H9 (cell line): ENCODE measurements at regions not wholly inside any gene's neighbourhood (a gene's known extent, or its start where the extent isn't known, plus 50 kb on each side); places are given as distances from the start of the nearest gene placed in this dataset.

ENCODE experiments used
- DNase-seq: peaks from one replicate; pipeline ENCODE4 v3.0.0-alpha.2; 2017
- H2AFZ ChIP-seq: one replicate; pipeline ENCODE4 v1.6.1; 2013; ENCODE audit warnings: mild to moderate bottlenecking, low read length, control low read depth, moderate library complexity
- H2AK5ac ChIP-seq: 2 replicates; pipeline ENCODE4 v1.6.1; 2013; ENCODE audit warnings: low read length, control low read depth, mixed read lengths; ENCODE audit not compliant: insufficient read length
- H2BK120ac ChIP-seq: one replicate; pipeline ENCODE4 v1.6.1; 2013; ENCODE audit warnings: low read depth, mild to moderate bottlenecking, low read length, control low read depth, inconsistent platforms; ENCODE audit not compliant: poor library complexity, severe bottlenecking
- H2BK12ac ChIP-seq: 2 replicates; pipeline ENCODE4 v1.6.1; 2013; ENCODE audit warnings: low read length, control low read depth, mixed read lengths, low read depth; ENCODE audit not compliant: insufficient read length
- H2BK15ac ChIP-seq: 2 replicates; pipeline ENCODE4 v1.6.1; 2013; ENCODE audit warnings: low read depth, low read length, control low read depth
- H2BK20ac ChIP-seq: one replicate; pipeline ENCODE4 v1.6.1; 2013; ENCODE audit warnings: low read depth, mild to moderate bottlenecking, low read length, control low read depth, inconsistent platforms; ENCODE audit not compliant: poor library complexity, severe bottlenecking
- H2BK5ac ChIP-seq: 2 replicates; pipeline ENCODE4 v1.6.1; 2013; ENCODE audit warnings: low read length, control low read depth, mixed read lengths; ENCODE audit not compliant: insufficient read length
- H3K14ac ChIP-seq: 2 replicates; pipeline ENCODE4 v1.6.1; 2013; ENCODE audit warnings: low read length, control low read depth; ENCODE audit not compliant: insufficient read depth
- H3K18ac ChIP-seq: 2 replicates; pipeline ENCODE4 v1.6.1; 2013; ENCODE audit warnings: low read depth, mild to moderate bottlenecking, mixed read lengths, low read length, control low read depth; ENCODE audit not compliant: insufficient read length
- H3K23ac ChIP-seq: 2 replicates; pipeline ENCODE4 v1.6.1; 2013; ENCODE audit warnings: low read length, control low read depth, mixed read lengths, low read depth; ENCODE audit not compliant: insufficient read length
- H3K23me2 ChIP-seq: 2 replicates; pipeline ENCODE4 v1.6.1; 2013; ENCODE audit warnings: low read depth, mild to moderate bottlenecking, mixed read lengths, low read length, control low read depth; ENCODE audit not compliant: insufficient read length, poor library complexity, severe bottlenecking
- H3K27ac ChIP-seq: 2 replicates; pipeline ENCODE4 v1.5.1; 2013; ENCODE audit warnings: low read length, control low read depth, mixed read lengths, low read depth; ENCODE audit not compliant: insufficient read length
- H3K27me3 ChIP-seq: 2 replicates; pipeline ENCODE4 v1.6.1; 2013; ENCODE audit warnings: low read length, control low read depth, inconsistent platforms; ENCODE audit not compliant: insufficient read depth
- H3K4ac ChIP-seq: 2 replicates; pipeline ENCODE4 v1.6.1; 2013; ENCODE audit warnings: low read depth, mild to moderate bottlenecking, control low read depth, inconsistent platforms, low read length, moderate library complexity
- H3K4me1 ChIP-seq: 2 replicates; pipeline ENCODE4 v1.6.1; 2013; ENCODE audit warnings: low read length, control low read depth, inconsistent platforms; ENCODE audit not compliant: insufficient read depth
- H3K4me2 ChIP-seq: 2 replicates; pipeline ENCODE4 v1.6.1; 2013; ENCODE audit warnings: low read length, control low read depth, mixed read lengths; ENCODE audit not compliant: insufficient read length, insufficient read depth
- H3K56ac ChIP-seq: 2 replicates; pipeline ENCODE4 v1.6.1; 2013; ENCODE audit warnings: low read depth, mild to moderate bottlenecking, mixed read lengths, low read length, control low read depth; ENCODE audit not compliant: insufficient read length
- H3K79me1 ChIP-seq: 2 replicates; pipeline ENCODE4 v1.6.1; 2013; ENCODE audit warnings: low read depth, mild to moderate bottlenecking, moderate library complexity, low read length, control low read depth, inconsistent platforms; ENCODE audit not compliant: insufficient read depth, poor library complexity, severe bottlenecking
- H3K79me2 ChIP-seq: 2 replicates; pipeline ENCODE4 v1.6.1; 2013; ENCODE audit warnings: low read length, control low read depth, inconsistent platforms; ENCODE audit not compliant: insufficient read depth
- H3K9ac ChIP-seq: 2 replicates; pipeline ENCODE4 v1.6.1; 2013; ENCODE audit warnings: low read length, control low read depth, mixed read lengths; ENCODE audit not compliant: insufficient read length; ENCODE audit errors: extremely low read depth
- H3K9me3 ChIP-seq: one replicate; pipeline ENCODE4 v1.6.1; 2013; ENCODE audit warnings: low read depth, low read length, inconsistent platforms; ENCODE audit not compliant: control insufficient read depth
- H3T11ph ChIP-seq: one replicate; pipeline ENCODE4 v1.6.1; 2013; ENCODE audit warnings: mild to moderate bottlenecking, low read length, control low read depth, inconsistent platforms
- H4K20me1 ChIP-seq: one replicate; pipeline ENCODE4 v1.6.1; 2013; ENCODE audit not compliant: control insufficient read depth, insufficient read length, insufficient read depth
- H4K5ac ChIP-seq: 2 replicates; pipeline ENCODE4 v1.6.1; 2013; ENCODE audit warnings: low read depth, mild to moderate bottlenecking, mixed read lengths, low read length, control low read depth; ENCODE audit not compliant: insufficient read length
- H4K8ac ChIP-seq: replicated peaks from 2 replicates; pipeline ENCODE4 v1.6.1; 2013; ENCODE audit warnings: low read length, control low read depth, mixed read lengths, low read depth; ENCODE audit not compliant: insufficient read length
- H4K91ac ChIP-seq: 2 replicates; pipeline ENCODE4 v1.6.1; 2013; ENCODE audit warnings: low read depth, mild to moderate bottlenecking, moderate library complexity, mixed read lengths, low read length, control low read depth; ENCODE audit not compliant: insufficient read length
- H3K27ac Mint-ChIP-seq, 3 experiments: 2 replicates in 2 of 3; 3 replicates in 1 of 3; pipeline ENCODE4 v1.8.0; 2020 to 2021; ENCODE audit warnings: mixed read lengths in 3 of 3, mild to moderate bottlenecking in 1 of 3, moderate library complexity in 1 of 3
- H3K27me3 Mint-ChIP-seq: 2 replicates; pipeline ENCODE4 v1.8.0; 2021; ENCODE audit warnings: low read depth, mild to moderate bottlenecking, moderate library complexity, mixed read lengths
- H3K36me3 Mint-ChIP-seq, 3 experiments: 2 replicates in 2 of 3; 3 replicates in 1 of 3; pipeline ENCODE4 v1.8.0; 2020 to 2021; ENCODE audit warnings: low read depth in 3 of 3, mixed read lengths in 3 of 3; ENCODE audit not compliant: insufficient read depth in 1 of 3
- H3K4me1 Mint-ChIP-seq, 2 experiments: 2 replicates each; pipeline ENCODE4 v1.8.0; 2020; ENCODE audit warnings: mixed read lengths in 2 of 2
- H3K4me3 Mint-ChIP-seq, 2 experiments: 2 replicates in 1 of 2; 3 replicates in 1 of 2; pipeline ENCODE4 v1.8.0; 2020 to 2021; ENCODE audit warnings: mild to moderate bottlenecking in 2 of 2, mixed read lengths in 2 of 2, moderate library complexity in 1 of 2
- H3K9me3 Mint-ChIP-seq, 2 experiments: 2 replicates in 1 of 2; 3 replicates in 1 of 2; pipeline ENCODE4 v1.8.0; 2020; ENCODE audit warnings: mild to moderate bottlenecking in 2 of 2, mixed read lengths in 2 of 2, moderate library complexity in 1 of 2
- CTCF ChIP-seq: fragments of 200-600 bp; sonication (generic); conservative IDR thresholded peaks from 3 replicates; pipeline ENCODE4 v1.8.0; 2021; ENCODE audit warnings: antibody characterized with exemption, mild to moderate bottlenecking
- WGBS: extraction: QIAGEN DNeasy Blood & Tissue Kit; methylation state at CpG from one replicate; pipeline ENCODE4 v1.1.7; 2013; ENCODE audit warnings: missing lambda C conversion rate, low lambda C conversion rate, mixed read lengths; ENCODE audit not compliant: insufficient read length; ENCODE audit errors: extremely low coverage; 5-methylcytosine and 5-hydroxymethylcytosine counted together

DNA sequence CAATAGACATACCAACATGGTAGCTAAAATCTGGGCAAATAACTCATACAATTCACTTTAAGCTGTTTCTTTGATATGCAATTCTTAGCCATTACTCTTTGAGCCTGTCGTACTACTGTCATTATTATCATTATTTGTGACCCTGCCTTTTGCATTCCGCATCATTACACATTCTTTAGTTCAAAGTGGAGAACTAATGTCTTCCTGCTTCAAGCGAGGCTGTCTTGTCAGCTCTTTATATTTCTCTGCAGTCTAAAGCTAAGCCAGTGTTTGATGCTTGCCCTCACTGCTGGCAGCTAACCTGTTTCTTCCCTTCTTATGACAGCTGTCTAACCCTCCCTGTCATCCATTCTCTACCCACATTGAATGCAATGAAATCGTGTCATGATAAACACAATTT, 186.8 kb downstream of the FAT4 start:
- Mint-ChIP-seq H3K27me3 (no peaks in the 10 kb centered on the region), H3K36me3 (no peaks in the 10 kb centered on the region), H3K9me3 (no peaks in the 10 kb centered on the region), H3K4me1 (peaks cover 4 to 12% of the 10 kb centered on the region in 2 experiments; a peak in 3 of 4 replicates), H3K4me3 (no peak overlapping the region; a peak in 1 of 5 replicates), H3K27ac (no peak overlapping the region; a peak in 1 of 7 replicates)
- H2BK12ac ChIP-seq: no peak overlapping the region
- H3K79me2 ChIP-seq: no peaks in the 10 kb centered on the region
- H3T11ph ChIP-seq: no peak overlapping the region
- H3K18ac ChIP-seq: no peak overlapping the region
- no peak overlapping the region for H3K14ac ChIP-seq
- peaks cover 5% of the 10 kb centered on the region; the same call in 1 of the 2 replicates for H3K4me1 ChIP-seq
- H2BK5ac ChIP-seq: no peak overlapping the region
- no peak overlapping the region for H2BK120ac ChIP-seq
- H3K9me3 ChIP-seq: no peaks in the 10 kb centered on the region
- no peak overlapping the region for H3K56ac ChIP-seq
- no peak overlapping the region for H3K23ac ChIP-seq
- H4K20me1 ChIP-seq: no peaks in the 10 kb centered on the region
- no peaks in the 10 kb centered on the region for H3K27me3 ChIP-seq
- no peak overlapping the region for H2BK20ac ChIP-seq
- no peak overlapping the region for H3K9ac ChIP-seq
- H3K4ac ChIP-seq: no peak overlapping the region
- no peak for TF ChIP-seq CTCF
- no CpG with 5 or more reads among the region's 4 CpGs for WGBS
- no peak overlapping the region for H2BK15ac ChIP-seq
- no peaks in the 10 kb centered on the region for H3K79me1 ChIP-seq
- DNase-seq: no peak
- no peak overlapping the region for H2AFZ ChIP-seq
- no peak overlapping the region for H4K8ac ChIP-seq
- H4K5ac ChIP-seq: no peak overlapping the region
- H3K4me2 ChIP-seq: no peak overlapping the region
- H4K91ac ChIP-seq: no peak overlapping the region
- H2AK5ac ChIP-seq: no peak overlapping the region
- H3K23me2 ChIP-seq: no peaks in the 10 kb centered on the region
- no peak overlapping the region for H3K27ac ChIP-seq
